AG08395 (cell line): ENCODE measurements at regions not wholly inside any gene's neighbourhood (a gene's known extent, or its start where the extent isn't known, plus 50 kb on each side); places are given as distances from the start of the nearest gene placed in this dataset.

Source experiments
- DNase-seq: peaks from one replicate; pipeline ENCODE4 v3.0.0; 2012; ENCODE audit warnings: mixed read lengths, low spot score

DNA sequence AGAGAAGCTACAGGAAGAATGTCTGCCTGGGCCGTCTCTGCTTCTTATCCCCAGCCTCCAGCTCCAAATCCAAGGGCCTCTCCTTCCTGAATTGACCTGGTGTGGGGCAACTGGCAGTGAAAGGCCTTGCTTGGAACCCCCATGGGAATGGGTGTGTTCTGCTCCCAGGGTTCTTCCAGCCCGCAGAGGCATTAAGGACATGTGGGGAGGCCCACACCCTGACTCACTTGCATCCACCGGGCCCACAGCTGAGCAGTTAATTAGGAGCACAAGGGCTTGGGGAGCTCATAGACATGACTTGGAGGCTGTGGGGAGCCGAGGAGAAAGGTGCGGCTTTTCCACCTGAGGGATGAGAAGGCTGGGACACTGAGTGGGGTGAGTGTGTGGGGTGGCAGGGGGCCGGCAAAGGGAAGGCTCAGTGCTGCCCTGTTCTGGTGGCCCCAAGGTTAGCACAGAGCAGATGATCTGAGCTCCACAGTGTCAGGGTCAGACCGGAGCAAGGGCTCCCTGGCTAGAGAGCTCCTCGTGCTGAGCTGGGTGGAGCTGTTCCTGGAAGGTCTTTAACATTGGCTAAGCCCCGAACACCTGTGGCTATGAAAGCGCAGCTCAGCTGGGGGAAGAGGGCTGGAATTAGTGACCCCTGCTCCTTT lies 64.5 kb upstream of the NECTIN1 start:
- peak; percentile 61 for DNase-seq

DNA sequence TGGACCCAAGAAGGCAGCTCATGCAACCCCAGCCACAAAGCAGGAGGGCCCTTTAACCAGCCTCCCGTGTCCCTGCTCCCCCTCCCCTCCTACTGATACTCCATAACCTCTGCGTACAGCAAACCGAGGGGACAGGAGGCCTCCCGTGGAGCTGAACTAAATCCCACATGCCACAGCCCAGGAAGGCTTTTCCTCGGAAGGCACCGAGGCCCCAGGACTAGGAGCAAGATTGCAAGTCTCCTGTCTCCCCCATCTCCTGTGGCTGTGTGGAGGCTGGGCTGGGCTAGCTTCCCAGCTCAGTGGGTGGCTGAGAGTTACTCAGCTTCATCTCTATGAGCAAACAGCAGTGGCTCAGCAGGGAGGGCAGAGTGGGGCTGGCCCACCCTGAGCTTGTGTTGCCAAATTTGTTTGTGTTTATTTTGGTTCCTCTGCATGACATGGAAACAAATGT lies 62.7 kb upstream of the NECTIN1 start:
- DNase-seq: peak; percentile 70

DNA sequence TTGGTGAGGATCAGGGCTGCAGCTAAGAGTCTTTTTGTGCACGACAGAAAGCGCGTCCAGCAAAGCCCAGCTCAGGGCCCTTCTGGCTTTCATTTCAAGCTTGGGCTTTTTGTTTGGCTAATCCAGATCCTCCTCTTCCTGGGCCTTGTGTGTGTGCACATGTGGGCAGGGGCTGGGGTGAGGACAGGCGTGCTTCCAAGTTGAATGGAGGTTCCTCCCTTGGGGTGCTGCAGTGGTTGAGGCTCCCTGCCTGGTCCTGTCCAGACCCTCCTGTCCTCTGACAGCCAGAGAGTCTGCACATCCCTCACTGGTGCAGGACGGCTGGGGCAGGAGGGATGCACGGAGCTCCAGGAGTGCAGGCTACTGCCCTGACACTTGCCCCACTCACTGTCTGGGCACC lies 62.0 kb upstream of the NECTIN1 start:
- DNase-seq: no peak

- DNase-seq: no peak
These were observed 61.5 kb upstream of the NECTIN1 start for GRCh38 chr11:119790476-119790875.

- DNase-seq: no peak
These were observed 60.9 kb upstream of the NECTIN1 start for GRCh38 chr11:119789766-119790407.

- no peak for DNase-seq
These were observed 60.0 kb upstream of the NECTIN1 start for GRCh38 chr11:119788911-119789560.

- DNase-seq: no peak
These were observed 59.3 kb upstream of the NECTIN1 start for GRCh38 chr11:119788096-119788883.

GRCh38 chr11:119787074-119787461 lies 58.1 kb upstream of the NECTIN1 start:
- no peak for DNase-seq

DNA sequence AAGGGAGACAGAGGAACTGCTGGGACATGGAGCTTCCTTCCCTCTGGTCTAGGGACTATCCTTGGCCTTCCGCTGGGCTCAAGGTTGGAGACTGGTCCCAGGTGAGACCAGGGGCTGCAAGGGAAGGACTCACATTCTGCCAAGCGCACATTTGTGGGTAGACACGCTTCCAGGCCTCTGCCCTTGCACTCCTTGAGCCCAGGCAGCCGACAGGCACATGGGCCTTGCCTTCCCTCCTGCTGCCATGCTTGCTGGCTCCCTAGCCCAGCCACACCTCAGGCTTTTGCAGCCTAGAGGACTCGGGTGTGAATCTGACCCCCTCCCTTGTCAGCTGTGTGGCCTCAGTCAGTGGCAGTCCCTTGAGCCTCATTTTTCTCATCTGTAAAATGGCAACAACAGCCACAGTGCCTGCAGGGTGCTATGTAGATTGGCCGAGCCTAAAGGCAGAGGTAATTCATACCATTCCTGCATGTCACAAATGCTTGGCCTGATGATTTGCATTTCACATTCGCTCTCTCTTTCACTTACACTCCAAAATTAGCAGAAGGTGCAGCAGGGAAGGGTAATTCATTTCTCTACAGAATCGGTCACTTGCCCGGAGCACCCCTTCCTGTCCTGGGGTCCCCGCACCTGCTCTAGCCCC lies 57.6 kb upstream of the NECTIN1 start:
- DNase-seq: no peak

- DNase-seq: no peak
These were observed 56.1 kb upstream of the NECTIN1 start for GRCh38 chr11:119785131-119785530.

DNA sequence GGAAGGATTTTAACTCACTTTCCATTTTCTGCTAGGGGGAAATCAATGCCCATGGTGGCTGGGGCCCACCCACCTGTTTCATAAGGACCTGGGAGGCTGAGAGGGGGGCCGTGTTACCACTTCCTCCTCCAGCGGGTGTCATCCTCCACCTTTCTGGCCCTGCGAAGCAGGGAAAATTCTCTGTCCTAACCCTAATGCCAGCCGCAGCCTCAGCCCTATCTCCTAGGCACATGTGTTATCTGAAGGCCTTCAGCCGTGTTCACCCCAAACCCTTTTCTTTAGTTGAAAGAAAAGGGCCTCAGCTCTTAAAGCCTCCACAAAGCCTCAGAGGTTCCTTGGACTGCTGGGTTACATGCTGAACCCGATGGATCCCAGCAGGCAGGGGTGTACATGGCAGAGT lies 55.4 kb upstream of the NECTIN1 start:
- DNase-seq: no peak

DNA sequence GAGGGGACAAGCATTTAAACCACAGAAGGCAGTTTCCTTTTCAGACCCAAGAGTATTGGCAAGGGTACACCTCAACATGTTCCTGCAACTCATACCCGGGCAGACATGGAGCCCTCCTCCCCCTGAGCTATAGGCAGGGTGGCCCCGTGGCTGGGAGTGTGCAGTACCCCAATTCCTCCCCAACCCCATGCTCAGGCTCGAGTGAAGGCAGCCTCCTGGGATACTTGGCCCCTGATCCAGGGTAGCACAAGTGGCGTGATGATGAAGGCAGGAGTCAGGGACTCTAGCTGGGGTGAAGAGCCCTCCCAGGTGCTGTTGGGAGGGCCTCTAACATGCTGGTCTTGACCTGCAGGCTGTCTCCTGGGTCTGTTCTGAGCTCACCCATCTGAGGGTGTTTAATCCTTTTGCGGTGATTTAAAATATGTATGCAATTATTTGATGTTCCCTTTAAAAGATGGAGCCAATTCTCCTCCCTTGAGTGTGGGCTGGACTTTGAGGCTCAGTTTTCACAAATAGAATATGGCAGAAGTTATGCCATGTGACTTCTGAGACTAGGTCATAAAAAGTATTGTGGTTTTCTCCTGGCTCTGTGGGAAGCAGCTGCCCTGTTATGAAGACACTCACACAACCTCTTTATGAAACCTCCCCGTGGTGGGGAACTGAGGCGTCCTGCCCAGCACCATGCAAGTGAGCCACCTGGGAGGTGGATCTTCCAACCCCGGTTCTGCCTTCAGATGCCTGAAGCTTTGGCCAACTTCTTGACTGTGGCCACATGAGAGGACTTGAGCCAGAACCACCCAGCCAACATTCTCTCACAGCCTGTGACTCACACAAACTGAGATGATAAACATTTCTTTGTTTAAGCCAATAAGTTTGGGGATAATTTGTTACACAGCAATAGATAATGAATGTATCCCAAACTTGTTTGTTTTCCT lies 54.7 kb upstream of the NECTIN1 start:
- DNase-seq: no peak

DNA sequence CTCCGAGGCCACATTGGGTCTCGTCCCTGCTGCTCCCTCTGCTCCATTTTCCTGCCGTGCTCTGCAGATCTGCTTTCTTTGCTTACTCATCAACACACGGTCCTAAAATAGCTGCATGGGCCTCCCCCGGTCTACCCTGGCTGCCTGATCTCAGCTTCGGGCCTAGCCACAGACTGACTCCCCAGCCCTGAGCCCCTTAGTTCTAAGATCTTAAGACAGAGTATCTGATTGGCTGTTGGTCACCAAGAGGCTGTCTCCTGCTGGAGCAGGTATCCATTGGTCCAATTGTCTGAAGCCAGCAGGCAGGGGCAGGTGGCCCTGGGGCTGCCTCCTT lies 53.7 kb upstream of the NECTIN1 start:
- peak; percentile 22 for DNase-seq

DNA sequence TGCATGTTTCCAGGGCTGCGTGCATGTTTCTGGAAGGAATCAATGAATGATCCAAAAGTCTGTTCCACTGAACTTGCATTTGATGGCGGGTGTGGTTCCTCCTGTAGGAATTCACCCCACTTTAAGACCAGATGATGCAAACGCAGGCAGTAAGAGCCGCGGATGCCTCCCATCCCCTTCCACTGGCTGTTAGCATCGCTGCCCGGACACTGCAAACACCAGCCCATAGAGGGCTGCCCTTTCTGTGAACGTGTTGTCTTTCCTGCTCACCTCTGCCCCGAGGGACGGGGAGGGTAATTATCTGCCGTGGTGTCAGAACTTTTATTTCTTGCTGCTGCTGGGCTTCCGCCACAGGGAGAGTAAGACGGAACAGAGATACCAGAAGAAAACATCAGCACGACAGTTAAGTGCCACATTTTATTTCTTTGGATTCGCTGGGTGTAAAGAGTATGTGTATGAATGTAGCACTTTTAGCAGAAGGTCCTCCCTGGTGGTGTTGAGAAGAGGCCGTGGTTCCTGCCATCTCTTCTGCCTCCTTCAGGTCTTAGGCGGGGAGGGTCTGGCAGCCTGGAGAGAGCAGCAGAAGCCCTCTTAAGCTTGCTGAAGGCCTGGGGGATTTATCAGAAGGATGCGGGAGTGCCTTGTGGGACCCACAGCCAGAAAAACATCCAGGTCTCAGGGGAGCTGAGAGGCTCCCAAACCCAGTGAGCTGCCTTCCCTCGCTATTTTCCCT lies 53.2 kb upstream of the NECTIN1 start:
- no peak for DNase-seq

DNA sequence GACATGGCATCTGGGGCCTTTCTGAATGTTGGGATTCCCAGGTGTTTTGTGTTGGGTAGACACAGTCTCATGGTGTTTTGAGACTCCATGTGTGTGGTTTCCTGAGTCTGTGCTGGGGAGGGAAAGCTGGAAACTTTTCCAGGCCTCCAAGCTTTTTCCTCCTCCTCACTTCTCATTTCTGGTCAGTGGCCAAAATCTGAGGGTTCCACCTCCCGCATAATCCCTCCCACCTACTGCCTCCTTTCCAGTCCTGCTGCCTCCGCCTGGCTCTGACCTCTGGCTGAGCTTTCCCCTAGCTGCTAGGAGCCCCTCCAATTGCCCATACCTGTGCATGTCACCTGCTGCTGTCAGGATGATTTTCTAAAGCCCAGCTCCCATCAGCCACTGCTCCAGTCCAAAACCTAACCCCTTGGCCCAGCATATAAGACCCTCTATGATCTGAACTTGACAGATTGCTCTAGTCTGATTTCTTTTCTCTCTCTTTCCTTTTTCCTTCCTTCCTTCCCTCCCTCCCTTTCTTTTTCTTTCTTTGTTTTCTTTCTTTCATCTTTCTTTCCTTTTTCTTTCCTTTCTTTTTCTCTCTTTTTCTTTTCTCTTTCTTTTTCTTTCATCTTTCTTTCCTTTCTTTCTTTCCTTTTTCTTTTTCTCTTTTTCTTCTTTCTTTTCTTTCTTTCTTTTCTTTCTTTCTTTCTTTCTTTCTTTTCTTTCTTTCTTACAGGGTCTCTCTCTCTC lies 51.4 kb upstream of the NECTIN1 start:
- no peak for DNase-seq

GRCh38 chr11:119779195-119780071 lies 50.4 kb upstream of the NECTIN1 start:
- DNase-seq: no peak
